ENCODE measurements at regions not wholly inside any gene's neighbourhood (a gene's known extent, or its start where the extent isn't known, plus 50 kb on each side); places are given as distances from the start of the nearest gene placed in this dataset.

GRCh38 chr6:841569-841968 lies 148.6 kb upstream of the EXOC2 start:
- no peak for TF ChIP-seq EZH2 (IDR thresholded peaks at IDR 0.05; ENCODE audit: insufficient read depth, poor library complexity, severe bottlenecking)
- no peak for TF ChIP-seq EZH2phosphoT487 (IDR thresholded peaks at IDR 0.05; ENCODE audit: insufficient read depth, low read depth)

Data from GM23248 (cell line).